Upper lobe of right lung (tissue), 1 donor: ENCODE measurements at regions not wholly inside any gene's neighbourhood (a gene's known extent, or its start where the extent isn't known, plus 50 kb on each side); places are given as distances from the start of the nearest gene placed in this dataset.

Source experiments
- ATAC-seq: fragments of 200-7000 bp; cut with Tn5 transposase; one replicate; pipeline ENCODE4 v1.9.1; 2020; ENCODE audit warnings: mild to moderate bottlenecking, moderate library complexity
- DNase-seq: peaks from one replicate; pipeline ENCODE4 v3.0.0-alpha.2; 2020
- H3K27ac ChIP-seq: fragments of 200-600 bp; one replicate; pipeline ENCODE4 v1.8.0; 2022
- H3K27me3 ChIP-seq: fragments of 200-600 bp; one replicate; pipeline ENCODE4 v1.8.0; 2022; ENCODE audit warnings: mild to moderate bottlenecking
- H3K36me3 ChIP-seq: fragments of 200-600 bp; one replicate; pipeline ENCODE4 v1.8.0; 2022
- H3K4me1 ChIP-seq: fragments of 200-600 bp; one replicate; pipeline ENCODE4 v1.8.0; 2022
- H3K4me3 ChIP-seq: fragments of 200-600 bp; one replicate; pipeline ENCODE4 v1.8.0; 2022; ENCODE audit warnings: mild to moderate bottlenecking
- H3K9me3 ChIP-seq: fragments of 200-600 bp; one replicate; pipeline ENCODE4 v1.8.0; 2022
- CTCF ChIP-seq: fragments of 200-600 bp; IDR thresholded peaks from one replicate; pipeline ENCODE4 v1.8.0; 2022; ENCODE audit warnings: antibody characterized with exemption
- intact Hi-C: fragments of 100-400 bp; cut with DNase I; formaldehyde crosslinking; loops from one replicate; pipeline ENCODE4 v1.11.0; 2022
- donor health status: DM: no; HTN: yes; CAD: no; lungs with severe emphysema.

DNA sequence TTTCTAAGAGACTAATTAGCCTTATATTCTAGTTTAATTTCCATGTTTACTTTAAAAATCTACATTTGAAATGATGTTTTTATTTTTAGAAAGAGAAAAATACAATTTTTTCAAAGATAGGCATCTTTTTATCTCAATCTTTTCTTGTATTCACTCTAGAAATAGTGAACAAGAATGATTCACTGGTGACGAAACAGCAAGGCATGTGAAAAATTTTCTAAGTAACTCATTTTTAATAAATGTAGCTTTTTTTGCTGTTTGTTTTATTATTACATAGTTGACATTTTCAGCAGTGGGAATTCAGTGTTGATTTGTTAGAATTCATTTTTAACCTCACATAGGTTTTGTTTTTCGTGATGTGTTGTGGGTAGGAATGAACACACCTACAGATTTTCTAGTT is 1226.4 kb downstream of the NSUN3 start:
- no peak for TF ChIP-seq CTCF
- ATAC-seq (no peak), DNase-seq (no peak)
- Histone ChIP-seq H3K36me3 (no peaks in the 10 kb centered on the region), H3K27me3 (no peaks in the 10 kb centered on the region), H3K27ac (no peak overlapping the region), H3K4me1 (no peaks in the 10 kb centered on the region), H3K9me3 (no peaks in the 10 kb centered on the region), H3K4me3 (no peak overlapping the region)
- intact Hi-C loops, result no loop called here

GRCh38 chr3:95297581-95297980 is 1234.7 kb downstream of the NSUN3 start:
- no peak overlapping the region for H3K4me3 ChIP-seq
- no peaks in the 10 kb centered on the region for H3K4me1 ChIP-seq
- H3K36me3 ChIP-seq, result no peaks in the 10 kb centered on the region
- intact Hi-C loops, result no loop called here
- no peak for TF ChIP-seq CTCF
- no peak for DNase-seq
- H3K27ac ChIP-seq, result no peak overlapping the region
- no peak for ATAC-seq
- H3K27me3 ChIP-seq, result no peaks in the 10 kb centered on the region
- no peaks in the 10 kb centered on the region for H3K9me3 ChIP-seq

DNA sequence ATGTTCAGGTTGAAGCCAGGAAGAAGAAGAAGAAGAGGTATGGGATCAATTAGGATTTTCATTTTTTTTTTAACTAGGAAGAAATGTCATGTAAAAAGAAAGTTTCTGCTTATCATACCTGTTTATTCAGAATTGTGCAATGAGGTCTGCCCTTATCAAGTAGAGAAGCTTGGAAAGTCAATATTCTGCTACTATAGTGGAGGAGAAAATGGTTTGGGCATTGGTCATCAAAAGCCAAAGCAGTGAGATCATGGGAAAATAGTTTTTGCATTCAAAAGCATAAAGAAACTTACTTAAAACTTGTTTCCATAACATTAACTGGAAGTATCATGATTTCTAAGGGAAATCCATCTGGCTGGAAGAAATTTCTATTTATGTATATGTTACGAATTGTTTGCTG is 1239.2 kb downstream of the NSUN3 start:
- H3K27ac ChIP-seq, result no peak overlapping the region
- no peaks in the 10 kb centered on the region for H3K9me3 ChIP-seq
- DNase-seq (no peak), ATAC-seq (no peak)
- H3K4me1 ChIP-seq, result no peaks in the 10 kb centered on the region
- no peak overlapping the region for H3K4me3 ChIP-seq
- intact Hi-C loops, result no loop called here
- no peaks in the 10 kb centered on the region for H3K36me3 ChIP-seq
- no peaks in the 10 kb centered on the region for H3K27me3 ChIP-seq
- no peak for TF ChIP-seq CTCF

DNA sequence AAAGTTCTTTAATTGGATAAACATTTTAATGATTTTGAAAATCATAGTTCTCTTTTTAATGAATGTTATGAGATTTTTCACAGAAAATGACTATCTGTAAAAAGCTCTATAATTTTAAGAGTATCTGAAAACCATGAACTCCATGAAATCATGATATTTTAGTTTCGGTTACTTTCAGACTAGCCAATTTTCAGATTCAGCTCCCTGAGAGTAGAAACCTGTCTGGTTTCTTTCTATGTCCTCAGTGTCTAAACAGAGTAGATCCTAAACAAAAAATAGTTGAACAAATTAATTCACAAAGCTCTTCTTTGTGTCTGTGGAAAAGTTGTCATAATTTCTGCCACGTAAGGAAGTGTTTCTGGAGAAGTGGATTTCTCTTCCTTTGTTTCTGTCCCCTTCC is 1247.7 kb downstream of the NSUN3 start:
- ATAC-seq (no peak), DNase-seq (no peak)
- Histone ChIP-seq H3K27ac (no peak overlapping the region), H3K4me1 (no peaks in the 10 kb centered on the region), H3K9me3 (no peaks in the 10 kb centered on the region), H3K27me3 (no peaks in the 10 kb centered on the region), H3K4me3 (no peak overlapping the region), H3K36me3 (no peaks in the 10 kb centered on the region)
- intact Hi-C loops, result no loop called here
- no peak for TF ChIP-seq CTCF

GRCh38 chr3:95311272-95311671 is 1248.4 kb downstream of the NSUN3 start:
- no peaks in the 10 kb centered on the region for H3K4me1 ChIP-seq
- TF ChIP-seq CTCF, result no peak
- no peaks in the 10 kb centered on the region for H3K36me3 ChIP-seq
- intact Hi-C loops, result no loop called here
- no peak for ATAC-seq
- DNase-seq, result no peak
- no peaks in the 10 kb centered on the region for H3K27me3 ChIP-seq
- H3K4me3 ChIP-seq, result no peak overlapping the region
- no peaks in the 10 kb centered on the region for H3K9me3 ChIP-seq
- H3K27ac ChIP-seq, result no peak overlapping the region

GRCh38 chr3:95312650-95313049 is 1249.8 kb downstream of the NSUN3 start:
- no peaks in the 10 kb centered on the region for H3K36me3 ChIP-seq
- no peak for TF ChIP-seq CTCF
- H3K27ac ChIP-seq, result no peak overlapping the region
- H3K4me1 ChIP-seq, result no peaks in the 10 kb centered on the region
- no peaks in the 10 kb centered on the region for H3K9me3 ChIP-seq
- no peak for DNase-seq
- no peak overlapping the region for H3K4me3 ChIP-seq
- intact Hi-C loops, result no loop called here
- H3K27me3 ChIP-seq, result no peaks in the 10 kb centered on the region
- no peak for ATAC-seq
